GM23338 (cell line): ENCODE measurements at regions not wholly inside any gene's neighbourhood (a gene's known extent, or its start where the extent isn't known, plus 50 kb on each side); places are given as distances from the start of the nearest gene placed in this dataset.

Source experiments
- ATAC-seq: fragments of 200-7000 bp; cut with Tn5 transposase; 3 replicates; pipeline ENCODE4 v1.9.1; 2020
- DNase-seq: peaks from one replicate; pipeline ENCODE4 v3.0.0-alpha.2; 2015; ENCODE audit warnings: low spot score
- H2AFZ ChIP-seq: fragments of 200-600 bp; sonication (generic); 2 replicates; pipeline ENCODE4 v1.8.0; 2016; ENCODE audit warnings: antibody characterized with exemption, mild to moderate bottlenecking, moderate library complexity
- H3F3A ChIP-seq: fragments of 200-600 bp; sonication (generic); replicated peaks from 2 replicates; pipeline ENCODE4 v1.8.0; 2017; ENCODE audit warnings: antibody characterized with exemption, mixed run types, low read depth
- H3K27ac ChIP-seq: fragments of 200-600 bp; sonication (generic); 2 replicates; pipeline ENCODE4 v1.6.1; 2016; ENCODE audit warnings: low read depth
- H3K27me3 ChIP-seq: fragments of 200-600 bp; sonication (generic); 2 replicates; pipeline ENCODE4 v1.8.0; 2016; ENCODE audit warnings: mild to moderate bottlenecking, mixed run types, moderate library complexity; ENCODE audit not compliant: insufficient read depth
- H3K36me3 ChIP-seq: fragments of 200-600 bp; sonication (generic); 2 replicates; pipeline ENCODE4 v1.8.0; 2016; ENCODE audit warnings: mild to moderate bottlenecking; ENCODE audit not compliant: insufficient read depth
- H3K4me1 ChIP-seq: fragments of 200-600 bp; sonication (generic); 2 replicates; pipeline ENCODE4 v1.8.0; 2016; ENCODE audit warnings: mild to moderate bottlenecking, moderate library complexity; ENCODE audit not compliant: insufficient read depth
- H3K4me2 ChIP-seq: fragments of 200-600 bp; sonication (generic); 2 replicates; pipeline ENCODE4 v1.7.1; 2017; ENCODE audit warnings: mixed run types
- H3K4me3 ChIP-seq: fragments of 200-600 bp; sonication (generic); 2 replicates; pipeline ENCODE4 v1.6.1; 2016; ENCODE audit warnings: mixed run types
- H3K79me2 ChIP-seq: fragments of 200-600 bp; sonication (generic); replicated peaks from 2 replicates; pipeline ENCODE4 v1.8.0; 2017; ENCODE audit warnings: mild to moderate bottlenecking; ENCODE audit not compliant: insufficient read depth
- H3K9me2 ChIP-seq: fragments of 200-600 bp; sonication (generic); 2 replicates; pipeline ENCODE4 v1.8.0; 2017; ENCODE audit not compliant: insufficient read depth
- H4K20me1 ChIP-seq: fragments of 200-600 bp; sonication (generic); replicated peaks from 2 replicates; pipeline ENCODE4 v1.8.0; 2017; ENCODE audit warnings: mild to moderate bottlenecking; ENCODE audit not compliant: insufficient read depth
- H3K27ac Mint-ChIP-seq: 2 replicates; pipeline ENCODE4 v1.8.0; 2020; ENCODE audit warnings: inconsistent platforms, mild to moderate bottlenecking, moderate library complexity, mixed read lengths
- H3K27me3 Mint-ChIP-seq: 3 replicates; pipeline ENCODE4 v1.8.0; 2022; ENCODE audit warnings: low read depth, mild to moderate bottlenecking, moderate library complexity, mixed read lengths, inconsistent platforms; ENCODE audit not compliant: insufficient read depth, poor library complexity
- H3K36me3 Mint-ChIP-seq: 3 replicates; pipeline ENCODE4 v1.8.0; 2021; ENCODE audit warnings: low read depth, mild to moderate bottlenecking, inconsistent platforms, moderate library complexity, mixed read lengths
- H3K4me1 Mint-ChIP-seq: 3 replicates; pipeline ENCODE4 v1.8.0; 2020; ENCODE audit warnings: mild to moderate bottlenecking, inconsistent platforms, mixed read lengths
- H3K4me3 Mint-ChIP-seq: 3 replicates; pipeline ENCODE4 v1.8.0; 2021; ENCODE audit warnings: moderate library complexity, mild to moderate bottlenecking, inconsistent platforms, mixed read lengths
- H3K9me3 Mint-ChIP-seq: 3 replicates; pipeline ENCODE4 v1.8.0; 2020; ENCODE audit warnings: moderate library complexity, mild to moderate bottlenecking, inconsistent platforms, mixed read lengths
- CREB1 ChIP-seq: fragments of 250-450 bp; sonication (Bioruptor Pico); IDR thresholded peaks from 2 replicates; pipeline ENCODE4 v1.5.0; 2020; ENCODE audit warnings: low read depth, mild to moderate bottlenecking, moderate library complexity
- CTCF ChIP-seq, 2 experiments: fragments of 200-600 bp in 1 of 2; sonication (generic) in 1 of 2; conservative IDR thresholded peaks; 2 replicates each; pipeline versions ENCODE4 v1.5.1 to v1.6.1; 2016 to 2017; ENCODE audit warnings: antibody characterized with exemption in 2 of 2, low read depth in 2 of 2, mild to moderate bottlenecking in 2 of 2, moderate library complexity in 1 of 2
- ETS1 ChIP-seq: IDR thresholded peaks from 2 replicates; pipeline ENCODE4 v1.6.1; 2016; ENCODE audit warnings: antibody characterized with exemption
- EZH2 ChIP-seq: fragments of 200-600 bp; sonication (generic); IDR thresholded peaks from one replicate; pipeline ENCODE4 v1.8.0; 2017; ENCODE audit warnings: antibody characterized with exemption, mild to moderate bottlenecking, low read depth; ENCODE audit not compliant: unreplicated experiment
- EZH2phosphoT487 ChIP-seq: fragments of 200-600 bp; sonication (generic); IDR thresholded peaks from one replicate; pipeline ENCODE4 v1.8.1; 2018; ENCODE audit warnings: antibody characterized with exemption; ENCODE audit not compliant: unreplicated experiment
- JUNB ChIP-seq: IDR thresholded peaks from one replicate; pipeline ENCODE4 v1.6.1; 2016; ENCODE audit warnings: antibody characterized with exemption; ENCODE audit not compliant: unreplicated experiment
- NANOG ChIP-seq: IDR thresholded peaks from 2 replicates; pipeline ENCODE4 v1.6.1; 2016; ENCODE audit warnings: antibody characterized with exemption, borderline replicate concordance
- POLR2AphosphoS5 ChIP-seq: IDR thresholded peaks from 2 replicates; pipeline ENCODE4 v1.6.1; 2016; ENCODE audit warnings: antibody characterized with exemption, low read depth
- REST ChIP-seq: IDR thresholded peaks from one replicate; pipeline ENCODE4 v1.6.1; 2018; ENCODE audit warnings: antibody characterized with exemption; ENCODE audit not compliant: unreplicated experiment
- STAT1 ChIP-seq: IDR thresholded peaks from one replicate; pipeline ENCODE4 v1.6.1; 2016; ENCODE audit warnings: antibody characterized with exemption; ENCODE audit not compliant: unreplicated experiment
- ZNF114 ChIP-seq: fragments of 250-450 bp; sonication (Bioruptor Pico); IDR thresholded peaks from 2 replicates; pipeline ENCODE4 v1.5.0; 2020; ENCODE audit warnings: mild to moderate bottlenecking, moderate library complexity
- ZNF331 ChIP-seq: fragments of 250-450 bp; sonication (Bioruptor Pico); IDR thresholded peaks from 2 replicates; pipeline ENCODE4 v1.5.0; 2020; ENCODE audit warnings: low read depth, mild to moderate bottlenecking, moderate library complexity
- ZNF462 ChIP-seq: fragments of 250-450 bp; sonication (Bioruptor Pico); IDR thresholded peaks from 2 replicates; pipeline ENCODE4 v1.5.0; 2020; ENCODE audit warnings: mild to moderate bottlenecking, moderate library complexity

GRCh38 chr14:58793131-58793740 is 155.5 kb downstream of the DACT1 start:
- H3K27me3 Mint-ChIP-seq: peaks cover 2% of the 10 kb centered on the region
- no peaks in the 10 kb centered on the region for H3K36me3 Mint-ChIP-seq
- no peaks in the 10 kb centered on the region for H3K9me2 ChIP-seq
- no peaks in the 10 kb centered on the region for H3K79me2 ChIP-seq
- H3K36me3 ChIP-seq: no peaks in the 10 kb centered on the region
- H3K27ac ChIP-seq: no peak overlapping the region
- DNase-seq: no peak
- no peak overlapping the region for H3K4me3 ChIP-seq
- H3K4me3 Mint-ChIP-seq: no peak overlapping the region
- no peak overlapping the region for H3K4me2 ChIP-seq
- peaks cover 14% of the 10 kb centered on the region for H3K4me1 ChIP-seq
- H3F3A ChIP-seq: no peaks in the 10 kb centered on the region
- no peaks in the 10 kb centered on the region for H4K20me1 ChIP-seq
- peaks cover 16% of the 10 kb centered on the region for H3K4me1 Mint-ChIP-seq
- no peak for ATAC-seq
- no peak for TF ChIP-seq ZNF331 (CRISPR knock-in tag)
- no peak for TF ChIP-seq EZH2phosphoT487
- no peak for TF ChIP-seq ZNF462 (CRISPR knock-in tag)
- no peak for TF ChIP-seq STAT1
- no peak for TF ChIP-seq REST
- no peak for TF ChIP-seq ZNF114 (CRISPR knock-in tag)
- no peak for TF ChIP-seq JUNB
- no peak for TF ChIP-seq CTCF (conservative IDR thresholded peaks at IDR 0.05; ENCODE audit: low read depth in 2 of 2)
- TF ChIP-seq CREB1: no peak
- TF ChIP-seq POLR2AphosphoS5: no peak
- no peak for TF ChIP-seq NANOG
- no peak for TF ChIP-seq EZH2
- no peak for TF ChIP-seq ETS1
- H3K9me3 Mint-ChIP-seq: no peaks in the 10 kb centered on the region
- no peak overlapping the region for H2AFZ ChIP-seq
- H3K27ac Mint-ChIP-seq: no peak overlapping the region
- no peaks in the 10 kb centered on the region; the same call in 1 of the 2 replicates for H3K27me3 ChIP-seq
